ENCODE measurements at regions not wholly inside any gene's neighbourhood (a gene's known extent, or its start where the extent isn't known, plus 50 kb on each side); places are given as distances from the start of the nearest gene placed in this dataset.

GRCh38 chr18:72225958-72226357 lies 318.2 kb downstream of the CBLN2 start:
- Histone ChIP-seq H3K36me3 (no peaks in the 10 kb centered on the region), H3K4me1 (no peaks in the 10 kb centered on the region), H3K27ac (no peak overlapping the region), H3K4me3 (no peak overlapping the region), H3K9me3 (no peaks in the 10 kb centered on the region), H3K27me3 (ENCODE audit: low read depth) (no peaks in the 10 kb centered on the region)
- DNase-seq (no peak), ATAC-seq (no peak)
- TF ChIP-seq, protein P1, sequence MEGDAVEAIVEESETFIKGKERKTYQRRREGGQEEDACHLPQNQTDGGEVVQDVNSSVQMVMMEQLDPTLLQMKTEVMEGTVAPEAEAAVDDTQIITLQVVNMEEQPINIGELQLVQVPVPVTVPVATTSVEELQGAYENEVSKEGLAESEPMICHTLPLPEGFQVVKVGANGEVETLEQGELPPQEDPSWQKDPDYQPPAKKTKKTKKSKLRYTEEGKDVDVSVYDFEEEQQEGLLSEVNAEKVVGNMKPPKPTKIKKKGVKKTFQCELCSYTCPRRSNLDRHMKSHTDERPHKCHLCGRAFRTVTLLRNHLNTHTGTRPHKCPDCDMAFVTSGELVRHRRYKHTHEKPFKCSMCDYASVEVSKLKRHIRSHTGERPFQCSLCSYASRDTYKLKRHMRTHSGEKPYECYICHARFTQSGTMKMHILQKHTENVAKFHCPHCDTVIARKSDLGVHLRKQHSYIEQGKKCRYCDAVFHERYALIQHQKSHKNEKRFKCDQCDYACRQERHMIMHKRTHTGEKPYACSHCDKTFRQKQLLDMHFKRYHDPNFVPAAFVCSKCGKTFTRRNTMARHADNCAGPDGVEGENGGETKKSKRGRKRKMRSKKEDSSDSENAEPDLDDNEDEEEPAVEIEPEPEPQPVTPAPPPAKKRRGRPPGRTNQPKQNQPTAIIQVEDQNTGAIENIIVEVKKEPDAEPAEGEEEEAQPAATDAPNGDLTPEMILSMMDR (IDR thresholded peaks at IDR 0.05) = no peak
- intact Hi-C loops (cut with DNase I) = no loop called here

- no peaks in the 10 kb centered on the region for H3K27me3 ChIP-seq (ENCODE audit: low read depth)
- no peaks in the 10 kb centered on the region for H3K9me3 ChIP-seq
- intact Hi-C loops (cut with DNase I) = no loop called here
- no peaks in the 10 kb centered on the region for H3K36me3 ChIP-seq
- no peak overlapping the region for H3K4me3 ChIP-seq
- DNase-seq (no peak), ATAC-seq (no peak)
- H3K4me1 ChIP-seq = no peaks in the 10 kb centered on the region
- TF ChIP-seq, protein P1 (IDR thresholded peaks at IDR 0.05) = no peak
- no peak overlapping the region for H3K27ac ChIP-seq
These were observed 320.4 kb downstream of the CBLN2 start for GRCh38 chr18:72223733-72224132.

- no peaks in the 10 kb centered on the region for H3K4me1 ChIP-seq
- no peak for DNase-seq
- no peaks in the 10 kb centered on the region for H3K27me3 ChIP-seq (ENCODE audit: low read depth)
- H3K4me3 ChIP-seq = no peak overlapping the region
- no peaks in the 10 kb centered on the region for H3K36me3 ChIP-seq
- TF ChIP-seq, protein P1 (IDR thresholded peaks at IDR 0.05) = no peak
- H3K9me3 ChIP-seq = no peaks in the 10 kb centered on the region
- H3K27ac ChIP-seq = no peak overlapping the region
- intact Hi-C loops (cut with DNase I) = no loop called here
- ATAC-seq = no peak
These were observed 335.0 kb downstream of the CBLN2 start for GRCh38 chr18:72208920-72209676.

- Histone ChIP-seq H3K4me3 (no peak overlapping the region), H3K36me3 (no peaks in the 10 kb centered on the region), H3K27me3 (ENCODE audit: low read depth) (no peaks in the 10 kb centered on the region), H3K4me1 (no peaks in the 10 kb centered on the region), H3K9me3 (no peaks in the 10 kb centered on the region), H3K27ac (no peak overlapping the region)
- ATAC-seq = no peak
- TF ChIP-seq, protein P1 (IDR thresholded peaks at IDR 0.05) = no peak
- intact Hi-C loops (cut with DNase I) = no loop called here
- no peak for DNase-seq
These were observed 336.9 kb downstream of the CBLN2 start for GRCh38 chr18:72207280-72207679.

DNA sequence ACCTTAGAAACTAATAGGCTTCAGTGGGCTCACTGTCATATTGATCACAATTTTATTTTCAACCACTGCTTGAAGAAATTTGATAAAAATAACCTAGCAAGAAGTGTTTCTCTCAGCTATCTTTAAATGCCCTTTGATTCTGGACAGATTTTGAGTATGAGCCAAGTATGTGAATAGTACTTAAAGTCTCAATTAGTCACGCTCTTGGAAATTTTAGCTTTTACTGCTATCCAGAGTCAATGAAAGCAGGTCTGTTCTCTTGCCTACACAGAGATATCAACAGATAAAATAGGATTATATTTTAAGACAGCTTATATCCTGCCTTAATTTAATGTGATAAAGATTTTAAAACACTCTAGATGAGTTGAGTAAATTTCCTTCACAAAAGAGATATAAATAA lies 337.3 kb downstream of the CBLN2 start:
- Histone ChIP-seq H3K4me3 (no peak overlapping the region), H3K36me3 (no peaks in the 10 kb centered on the region), H3K27ac (no peak overlapping the region), H3K27me3 (ENCODE audit: low read depth) (no peaks in the 10 kb centered on the region), H3K4me1 (no peaks in the 10 kb centered on the region), H3K9me3 (no peaks in the 10 kb centered on the region)
- intact Hi-C loops (cut with DNase I) = no loop called here
- ATAC-seq (no peak), DNase-seq (no peak)
- TF ChIP-seq, protein P1 (IDR thresholded peaks at IDR 0.05) = no peak

Measured in lower lobe of right lung (tissue), 2 donors.